ENCODE measurements at regions not wholly inside any gene's neighbourhood (a gene's known extent, or its start where the extent isn't known, plus 50 kb on each side); places are given as distances from the start of the nearest gene placed in this dataset.

GRCh38 chr12:123100882-123101281, 50.0 kb downstream of the PITPNM2 start:
- no peak for DNase-seq

GRCh38 chr12:123100450-123100849, 50.4 kb downstream of the PITPNM2 start:
- no peak for DNase-seq

GRCh38 chr12:123099560-123100192, 51.2 kb downstream of the PITPNM2 start:
- DNase-seq = no peak

- no peak for DNase-seq
Measured at GRCh38 chr12:123098780-123099179, 52.1 kb downstream of the PITPNM2 start.

- no peak for DNase-seq
Measured at GRCh38 chr12:123097561-123098084, 53.3 kb downstream of the PITPNM2 start.

- no peak for DNase-seq
Measured at GRCh38 chr12:123096741-123097140, 54.1 kb downstream of the PITPNM2 start.

GRCh38 chr12:123096182-123096581, 54.7 kb downstream of the PITPNM2 start:
- DNase-seq = no peak

- DNase-seq = no peak
Measured at GRCh38 chr12:123095078-123095881, 55.6 kb downstream of the PITPNM2 start.

GRCh38 chr12:123094349-123095077, 56.4 kb downstream of the PITPNM2 start:
- DNase-seq = no peak

GRCh38 chr12:123092866-123093265, 58.0 kb downstream of the PITPNM2 start:
- no peak for DNase-seq

- DNase-seq = no peak
Measured at GRCh38 chr12:123091230-123092150, 59.4 kb downstream of the PITPNM2 start.

GRCh38 chr12:123089631-123090353, 61.1 kb downstream of the PITPNM2 start:
- DNase-seq = no peak

- no peak for DNase-seq
Measured at GRCh38 chr12:123089140-123089539, 61.8 kb downstream of the PITPNM2 start.

- no peak for DNase-seq
Measured at GRCh38 chr12:123085730-123086487, 65.0 kb downstream of the PITPNM2 start.

- DNase-seq = no peak
Measured at GRCh38 chr12:123085066-123085465, 65.8 kb downstream of the PITPNM2 start.

- no peak for DNase-seq
Measured at GRCh38 chr12:123083661-123084571, 67.0 kb downstream of the PITPNM2 start.

GRCh38 chr12:123080634-123081033, 70.3 kb downstream of the PITPNM2 start:
- DNase-seq = no peak

GRCh38 chr12:123078531-123079155, 72.2 kb downstream of the PITPNM2 start:
- no peak for DNase-seq

GRCh38 chr12:123078120-123078465, 72.8 kb downstream of the PITPNM2 start:
- no peak for DNase-seq
